Stimulated activated CD4-positive, alpha-beta T cell treated with anti-CD3 and anti-CD28 coated beads, TNF-alpha, amount 100 ng/mL, for 1 hour (primary cell): ENCODE measurements at regions not wholly inside any gene's neighbourhood (a gene's known extent, or its start where the extent isn't known, plus 50 kb on each side); places are given as distances from the start of the nearest gene placed in this dataset.
"Not testable (repeated sequence)": the region's sequence is repeated elsewhere in the genome, so short reads cannot be mapped to it uniquely, and the experiment has no call there.

ENCODE experiments used
- DNase-seq, 3 donors: peaks; one replicate each; pipeline ENCODE4 v3.0.0-alpha.2; 2020; ENCODE audit warnings: low read depth in 3 of 3, low spot score in 1 of 3

DNA sequence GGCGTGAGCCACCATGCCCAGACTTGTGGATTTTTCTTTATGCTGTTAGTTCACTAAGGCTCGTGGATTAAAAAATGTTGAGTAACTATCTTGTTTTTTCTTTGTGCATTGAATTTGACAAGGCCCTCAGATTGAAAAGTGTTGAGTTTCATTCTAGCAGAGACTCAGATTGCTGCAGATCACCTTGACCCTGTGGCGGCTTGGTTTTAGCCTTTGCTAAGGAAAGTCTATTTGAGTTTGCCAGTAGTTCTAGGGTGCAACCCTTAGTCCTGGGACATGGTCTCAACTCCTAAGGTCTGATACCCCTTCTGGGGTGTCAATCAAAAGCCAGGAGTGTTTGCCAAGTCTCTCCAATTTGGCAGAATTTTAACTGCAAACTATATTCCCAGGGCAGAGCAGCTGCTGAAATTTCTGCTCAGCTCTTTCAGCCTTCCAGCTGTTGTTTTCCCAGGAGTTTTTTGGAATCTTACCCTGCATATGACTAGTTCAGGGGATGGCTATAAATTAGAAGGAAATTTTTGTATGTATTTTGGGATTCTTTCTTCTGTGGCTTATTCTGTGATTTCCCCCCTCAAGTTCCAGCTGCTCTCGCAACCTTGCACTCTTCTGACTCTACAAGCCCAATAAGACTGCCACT lies 84.3 kb upstream of the HAND1 start:
- no peak for DNase-seq

DNA sequence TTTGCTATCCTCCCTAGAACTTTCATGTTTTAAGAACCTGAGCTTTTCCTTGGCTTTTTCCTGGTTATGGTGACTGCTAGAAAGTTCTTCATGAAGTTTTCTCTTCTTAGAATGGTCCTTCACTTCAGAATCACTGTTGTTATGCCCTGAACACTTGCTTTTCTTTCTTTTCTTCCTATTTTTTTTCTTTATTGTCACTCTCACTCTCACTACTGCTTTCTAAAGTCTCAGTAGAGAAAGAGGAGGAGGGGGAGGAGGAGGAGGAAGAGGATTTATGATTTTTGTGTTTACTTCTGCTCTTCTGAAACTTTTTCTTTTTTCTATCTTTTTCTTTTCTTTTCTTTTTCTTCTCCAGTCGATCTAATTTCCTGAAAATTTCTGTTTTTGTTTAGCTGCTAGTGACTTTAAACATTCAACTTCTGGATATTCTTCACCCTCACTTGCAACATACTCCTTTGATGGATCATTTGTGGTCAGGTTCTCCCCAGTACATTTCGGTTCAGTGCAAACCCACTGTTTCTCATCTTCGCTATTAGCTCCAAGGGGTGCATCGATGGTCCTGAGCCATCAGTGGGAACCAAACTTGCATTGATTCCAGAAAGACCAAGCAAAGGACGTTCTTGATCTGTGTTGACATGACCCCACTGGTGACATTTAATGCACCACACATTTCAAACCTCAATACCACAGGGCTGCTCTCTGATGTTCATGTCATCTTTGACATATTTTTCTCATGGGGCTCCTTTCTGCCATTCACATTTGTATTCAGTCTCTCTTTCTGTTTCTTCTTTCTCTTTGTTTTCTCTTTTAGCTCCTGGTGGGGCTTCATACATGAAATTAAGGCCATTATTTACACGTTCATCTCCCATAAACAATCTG lies 81.6 kb upstream of the HAND1 start:
- no peak for DNase-seq

GRCh38 chr5:154557548-154557947 lies 79.5 kb upstream of the HAND1 start:
- DNase-seq = no peak

GRCh38 chr5:154547551-154547950 lies 69.5 kb upstream of the HAND1 start:
- no peak for DNase-seq

GRCh38 chr5:154546719-154547118 lies 68.7 kb upstream of the HAND1 start:
- no peak for DNase-seq

DNA sequence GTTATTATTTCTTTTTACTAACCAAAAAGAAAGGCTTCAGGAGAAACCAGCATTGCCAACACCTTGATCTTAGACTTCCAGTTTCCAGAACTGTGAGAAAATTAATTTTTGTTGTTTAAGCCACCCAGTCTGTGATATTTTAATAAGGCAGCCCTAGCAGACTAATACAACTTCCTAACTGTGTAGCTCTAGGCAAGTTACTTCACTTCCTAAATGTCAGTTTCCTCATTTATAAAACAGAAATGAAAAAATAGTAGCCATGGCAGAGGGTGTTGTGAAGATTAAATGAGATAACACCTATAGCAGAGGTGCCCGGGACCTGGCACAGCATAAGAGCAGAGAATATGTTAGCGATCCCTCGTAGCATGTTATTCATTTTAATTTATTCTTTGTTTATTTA lies 66.6 kb upstream of the HAND1 start:
- no peak for DNase-seq

GRCh38 chr5:154543380-154543779 lies 65.4 kb upstream of the HAND1 start:
- DNase-seq = no peak

DNA sequence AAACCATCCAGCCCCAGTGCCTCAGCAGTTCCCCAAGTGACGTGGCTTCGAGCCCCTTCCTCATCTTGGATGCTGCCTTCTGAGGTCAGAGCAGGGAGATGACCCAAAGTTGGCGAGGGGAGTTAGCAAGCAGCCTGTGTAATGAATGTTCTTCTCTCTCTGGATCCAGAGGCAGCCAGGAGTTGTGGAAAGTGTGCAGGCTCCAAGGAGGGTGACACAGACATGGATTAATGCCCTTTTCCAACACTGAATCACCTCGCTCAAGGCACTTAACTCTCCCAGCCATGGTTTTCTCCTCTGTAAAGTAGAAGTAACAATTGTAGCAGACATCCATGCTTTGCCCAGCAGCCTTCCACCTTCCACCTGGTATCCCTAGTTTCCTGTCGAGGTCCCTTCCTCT lies 64.6 kb upstream of the HAND1 start:
- no peak for DNase-seq

GRCh38 chr5:154542000-154542399 lies 64.0 kb upstream of the HAND1 start:
- DNase-seq = no peak

- DNase-seq = no peak
These were observed 63.5 kb upstream of the HAND1 start for GRCh38 chr5:154541553-154541952.

- no peak for DNase-seq
These were observed 62.6 kb upstream of the HAND1 start for GRCh38 chr5:154540600-154540999.

DNA sequence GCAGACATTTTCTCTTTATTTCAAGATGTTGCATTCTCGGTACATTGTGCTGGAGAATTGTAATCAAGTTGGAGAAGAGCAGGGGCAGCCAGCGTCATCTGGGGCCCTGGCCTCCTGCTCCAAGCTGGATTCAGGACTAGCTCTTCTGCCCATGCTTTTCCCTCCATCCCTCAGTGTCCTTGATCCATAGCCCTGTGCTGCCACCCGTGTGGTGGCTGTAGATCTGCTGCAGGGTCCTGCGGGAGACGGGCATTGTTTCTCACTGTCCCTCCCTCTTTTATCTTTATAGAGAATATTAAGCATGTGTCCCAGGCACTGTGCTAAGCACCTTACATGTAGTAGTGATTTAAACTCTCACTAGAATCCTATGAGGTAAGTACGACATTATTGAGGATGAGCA lies 60.5 kb upstream of the HAND1 start:
- DNase-seq = no peak

DNA sequence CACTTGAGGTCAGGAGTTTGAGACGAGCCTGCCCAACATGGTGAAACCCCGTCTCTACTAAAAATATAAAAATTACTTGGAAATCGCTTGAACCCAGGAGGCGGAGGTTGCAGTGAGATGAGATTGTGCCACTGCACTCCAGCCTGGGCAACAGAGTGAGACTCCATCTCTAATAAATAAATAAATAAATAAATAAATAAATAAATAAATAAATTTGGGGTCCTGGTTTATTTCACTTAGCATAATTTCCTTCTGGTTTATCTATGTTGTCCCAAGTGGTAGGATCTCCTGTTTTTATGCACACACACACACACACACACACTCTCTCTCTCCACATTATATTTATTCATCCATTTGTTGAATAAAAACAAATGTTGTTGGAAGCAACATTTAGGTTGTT lies 58.4 kb upstream of the HAND1 start:
- not testable (repeated sequence) for DNase-seq

DNA sequence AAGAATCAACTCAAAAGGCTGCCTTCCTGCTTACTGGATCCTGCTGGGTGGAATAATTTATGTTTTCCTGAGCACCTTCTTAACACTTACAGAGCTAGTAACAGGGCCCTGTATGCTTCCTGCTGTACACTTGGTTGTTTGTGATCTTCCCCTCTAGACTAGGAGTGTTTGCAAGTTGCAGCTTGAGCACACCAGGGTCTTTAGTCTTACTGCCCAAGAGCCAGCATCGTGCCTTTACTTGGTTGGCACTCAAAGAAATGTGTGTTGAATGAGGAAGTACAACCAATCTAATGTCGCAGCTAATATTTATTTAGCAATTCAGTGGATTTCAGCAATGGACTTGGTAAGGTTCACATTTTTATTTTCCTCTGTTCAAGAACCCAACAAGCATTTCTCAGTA lies 57.5 kb upstream of the HAND1 start:
- DNase-seq = no peak

- no peak for DNase-seq
These were observed 56.5 kb upstream of the HAND1 start for GRCh38 chr5:154534457-154535050.

GRCh38 chr5:154529282-154529681 lies 51.3 kb upstream of the HAND1 start:
- no peak for DNase-seq

- DNase-seq = no peak
These were observed 50.1 kb upstream of the HAND1 start for GRCh38 chr5:154528005-154528594.
